ENCODE measurements at regions not wholly inside any gene's neighbourhood (a gene's known extent, or its start where the extent isn't known, plus 50 kb on each side); places are given as distances from the start of the nearest gene placed in this dataset.

DNA sequence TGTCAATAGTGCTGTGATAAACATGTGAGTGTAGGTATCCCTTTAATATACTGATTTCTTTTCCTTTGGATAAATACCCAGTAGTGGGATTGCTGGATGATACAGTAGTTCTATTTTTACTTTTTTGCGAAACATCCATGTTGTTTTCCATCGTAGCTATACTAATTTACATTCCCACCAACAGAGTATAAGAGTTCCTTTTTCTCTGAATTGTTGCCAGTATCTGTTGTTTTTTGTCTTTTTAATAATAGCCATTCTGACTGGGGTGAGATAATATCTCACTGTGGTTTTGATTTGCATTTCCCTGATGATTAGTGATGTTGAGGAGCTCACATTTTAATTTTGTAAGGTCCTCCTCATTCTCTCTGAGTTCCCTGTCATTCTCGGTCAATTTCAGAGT lies 71.1 kb upstream of the NFIL3 start:
- TF ChIP-seq YY1 (IDR thresholded peaks at IDR 0.05; ENCODE audit: low read depth) = no peak
- TF ChIP-seq TAF1 (IDR thresholded peaks at IDR 0.05; ENCODE audit: low read depth) = no peak
- TF ChIP-seq CEBPB (IDR thresholded peaks at IDR 0.05) = no peak
